HCT116 (cell line): ENCODE measurements at regions not wholly inside any gene's neighbourhood (a gene's known extent, or its start where the extent isn't known, plus 50 kb on each side); places are given as distances from the start of the nearest gene placed in this dataset.

ENCODE experiments used
- ATAC-seq: fragments of 200-7000 bp; cut with Tn5 transposase; 2 replicates; pipeline ENCODE4 v1.9.1; 2020; ENCODE audit warnings: mild to moderate bottlenecking, moderate library complexity
- BruUV-seq: library from RNA; stranded (reverse); fragments of 400-500 nt; replicated peaks from 2 replicates; lab custom pipeline; 2021; lab: Mats Ljungman, UMichigan
- CTCF ChIA-PET: fragments of 300-600 bp; sonication (Branson Sonifier 250); formaldehyde crosslinking; loops from one replicate; lab custom pipeline; 2021; ENCODE audit warnings: antibody characterized with exemption; lab: Charles Lee
- POLR2A ChIA-PET: fragments of 300-600, 350-600 bp; sonication (Branson Sonifier 250); formaldehyde crosslinking; loops from one replicate; lab custom pipeline; 2021; ENCODE audit warnings: antibody characterized with exemption; lab: Charles Lee
- RAD21 ChIA-PET, 2 experiments: fragments of 300-600 bp; sonication (Branson Sonifier 250); formaldehyde crosslinking; loops; one replicate each; lab custom pipeline; 2023; ENCODE audit warnings: low total read pairs in 2 of 2; ENCODE audit not compliant: uncharacterized antibody in 2 of 2, unreplicated experiment in 2 of 2, low non-redundant PET in 1 of 2; lab: Charles Lee
- DNase-seq: peaks from one replicate; pipeline ENCODE4 v3.0.0-alpha.2; 2010; ENCODE audit warnings: low read depth, low spot score
- H2AFZ ChIP-seq: fragments of 200-600 bp; shearing (Covaris generic), sonication (generic); 2 replicates; pipeline ENCODE4 v1.6.1; 2017; ENCODE audit warnings: low read depth, mixed run types, mixed read lengths, antibody characterized with exemption, low read length; ENCODE audit not compliant: poor library complexity, severe bottlenecking
- H3K27ac ChIP-seq: 2 replicates; pipeline ENCODE4 v1.5.1; 2012; ENCODE audit warnings: low read depth, low read length
- H3K27me3 ChIP-seq: fragments of 200-600 bp; sonication (generic); 2 replicates; pipeline ENCODE4 v1.6.1; 2016; ENCODE audit warnings: mixed run types, low read length, mixed read lengths; ENCODE audit not compliant: insufficient read depth
- H3K36me3 ChIP-seq, 2 experiments: fragments of 200-500 bp in 1 of 2; fragments of 200-600 bp in 1 of 2; sonication (Bioruptor generic) in 1 of 2; sonication (generic) in 1 of 2; 2 replicates each; pipeline versions ENCODE4 v1.5.1 to v1.6.1; 2014 to 2016; ENCODE audit warnings: low read length in 2 of 2, inconsistent platforms in 1 of 2, mixed read lengths in 1 of 2, mixed run types in 1 of 2; ENCODE audit not compliant: insufficient read depth in 2 of 2, control insufficient read depth in 1 of 2
- H3K4me1 ChIP-seq, 2 experiments: fragments of 200-600 bp in 1 of 2; sonication (generic) in 1 of 2; 2 replicates each; pipeline versions ENCODE4 v1.5.1 to v1.6.1; 2012 to 2017; ENCODE audit warnings: low read length in 2 of 2, inconsistent platforms in 1 of 2, mild to moderate bottlenecking in 1 of 2, mixed read lengths in 1 of 2, mixed run types in 1 of 2, moderate library complexity in 1 of 2; ENCODE audit not compliant: insufficient read depth in 2 of 2, control insufficient read depth in 1 of 2
- H3K4me2 ChIP-seq: fragments of 200-600 bp; sonication (generic); 2 replicates; pipeline ENCODE4 v1.6.1; 2017; ENCODE audit warnings: mixed run types, low read length, mixed read lengths
- H3K4me3 ChIP-seq, 2 experiments: fragments of 200-600 bp in 1 of 2; sonication (generic) in 1 of 2; replicated peaks in 1 of 2; 2 replicates each; pipeline ENCODE4 v1.5.1; 2011 to 2016; ENCODE audit warnings: low read length in 2 of 2, control low read depth in 1 of 2, low read depth in 1 of 2, mild to moderate bottlenecking in 1 of 2, mixed read lengths in 1 of 2, mixed run types in 1 of 2
- H3K79me2 ChIP-seq: fragments of 200-600 bp; sonication (generic); 2 replicates; pipeline ENCODE4 v1.6.1; 2017; ENCODE audit warnings: mild to moderate bottlenecking, mixed run types, low read length, moderate library complexity, mixed read lengths; ENCODE audit not compliant: insufficient read depth
- H3K9ac ChIP-seq: fragments of 200-600 bp; sonication (generic); 2 replicates; pipeline ENCODE4 v1.6.1; 2016; ENCODE audit warnings: low read length, mixed read lengths
- H3K9me2 ChIP-seq: fragments of 200-600 bp; sonication (generic), shearing (Covaris generic); 2 replicates; pipeline ENCODE4 v1.6.1; 2017; ENCODE audit warnings: mixed run types, mild to moderate bottlenecking, moderate library complexity; ENCODE audit not compliant: insufficient read depth
- H3K9me3 ChIP-seq, 2 experiments: fragments of 200-500 bp in 1 of 2; fragments of 200-600 bp in 1 of 2; sonication (Bioruptor generic) in 1 of 2; sonication (generic) in 1 of 2; 2 replicates each; pipeline ENCODE4 v1.6.1; 2014 to 2017; ENCODE audit warnings: low read length in 2 of 2, mixed read lengths in 2 of 2, inconsistent platforms in 1 of 2, low read depth in 1 of 2, mild to moderate bottlenecking in 1 of 2, mixed run types in 1 of 2, moderate library complexity in 1 of 2; ENCODE audit not compliant: control insufficient read depth in 1 of 2, insufficient read depth in 1 of 2
- H4K20me1 ChIP-seq: fragments of 200-600 bp; sonication (generic), shearing (Covaris generic); 2 replicates; pipeline ENCODE4 v1.6.1; 2017; ENCODE audit warnings: mixed run types, mild to moderate bottlenecking, moderate library complexity; ENCODE audit not compliant: insufficient read depth
- ATF3 ChIP-seq: IDR thresholded peaks from 2 replicates; pipeline ENCODE4 v1.6.1; 2012
- CBX3 ChIP-seq: IDR thresholded peaks from 2 replicates; pipeline ENCODE4 v1.6.1; 2012; ENCODE audit warnings: low read depth
- CEBPB ChIP-seq: IDR thresholded peaks from 2 replicates; pipeline ENCODE4 v1.6.1; 2012; ENCODE audit warnings: low read depth
- EGR1 ChIP-seq: IDR thresholded peaks from 2 replicates; pipeline ENCODE4 v1.6.1; 2012; ENCODE audit warnings: low read depth
- EZH2 ChIP-seq: fragments of 200-600 bp; sonication (generic); IDR thresholded peaks from 2 replicates; pipeline ENCODE4 v1.6.1; 2017; ENCODE audit warnings: antibody characterized with exemption, mixed run types
- JUND ChIP-seq: IDR thresholded peaks from 2 replicates; pipeline ENCODE4 v1.6.1; 2012
- MAX ChIP-seq: IDR thresholded peaks from 2 replicates; pipeline ENCODE4 v1.6.1; 2012
- POLR2A ChIP-seq: IDR thresholded peaks from 2 replicates; pipeline ENCODE4 v1.7.0; 2011; ENCODE audit warnings: borderline replicate concordance; ENCODE audit not compliant: insufficient read depth, insufficient read length; ENCODE audit errors: extremely low read depth
- POLR2AphosphoS5 ChIP-seq: IDR thresholded peaks from 2 replicates; pipeline ENCODE4 v1.6.1; 2011; ENCODE audit warnings: mild to moderate bottlenecking, low read depth, low read length, moderate library complexity
- RAD21 ChIP-seq: IDR thresholded peaks from 2 replicates; pipeline ENCODE4 v1.6.1; 2012; ENCODE audit warnings: low read depth, mild to moderate bottlenecking
- REST ChIP-seq: IDR thresholded peaks from 2 replicates; pipeline ENCODE4 v1.6.1; 2012; ENCODE audit warnings: low read depth
- SP1 ChIP-seq: IDR thresholded peaks from 2 replicates; pipeline ENCODE4 v1.6.1; 2012; ENCODE audit warnings: low read depth
- YY1 ChIP-seq: IDR thresholded peaks from 2 replicates; pipeline ENCODE4 v1.6.1; 2011; ENCODE audit warnings: low read length, low read depth, moderate library complexity, mild to moderate bottlenecking; ENCODE audit not compliant: insufficient replicate concordance; ENCODE audit errors: extremely low read depth
- ZFX ChIP-seq: fragments of 450-650 bp; IDR thresholded peaks from 2 replicates; pipeline ENCODE4 v1.6.1; 2017
- ZNF274 ChIP-seq: fragments of 200-500 bp; sonication (Bioruptor generic); IDR thresholded peaks from 2 replicates; pipeline ENCODE4 v1.6.1; 2014; ENCODE audit warnings: mild to moderate bottlenecking, low read depth, low read length, inconsistent platforms
- intact Hi-C: fragments of 100-400 bp; cut with micrococcal nuclease; formaldehyde crosslinking; loops from 2 replicates; pipeline ENCODE4 v1.10.0; 2022

GRCh38 chr7:66413379-66414114 lies 208.4 kb downstream of the TPST1 start:
- no peaks in the 10 kb centered on the region for H3K9me3 ChIP-seq
- ATAC-seq: no peak
- H3K9ac ChIP-seq: no peak overlapping the region
- intact Hi-C loops: no loop called here
- no peaks in the 10 kb centered on the region for H3K36me3 ChIP-seq
- H3K4me2 ChIP-seq: no peak overlapping the region
- POLR2A ChIA-PET: no interaction called here
- TF ChIP-seq YY1 (no peak), ZFX (no peak), EZH2 (no peak), CBX3 (no peak)
- TF ChIP-seq, all 23 proteins: peak for 0
- Histone ChIP-seq H3K4me1 (no peaks in the 10 kb centered on the region), H3K9me2 (no peaks in the 10 kb centered on the region), H3K4me3 (no peak overlapping the region), H3K27me3 (no peaks in the 10 kb centered on the region), H3K79me2 (no peaks in the 10 kb centered on the region), H2AFZ (no peak overlapping the region), H4K20me1 (no peaks in the 10 kb centered on the region), H3K27ac (no peak overlapping the region)
- DNase-seq: no peak
- BruUV-seq: no TSS peak
- ChIA-PET RAD21 (no interaction called here), CTCF (no interaction called here)

DNA sequence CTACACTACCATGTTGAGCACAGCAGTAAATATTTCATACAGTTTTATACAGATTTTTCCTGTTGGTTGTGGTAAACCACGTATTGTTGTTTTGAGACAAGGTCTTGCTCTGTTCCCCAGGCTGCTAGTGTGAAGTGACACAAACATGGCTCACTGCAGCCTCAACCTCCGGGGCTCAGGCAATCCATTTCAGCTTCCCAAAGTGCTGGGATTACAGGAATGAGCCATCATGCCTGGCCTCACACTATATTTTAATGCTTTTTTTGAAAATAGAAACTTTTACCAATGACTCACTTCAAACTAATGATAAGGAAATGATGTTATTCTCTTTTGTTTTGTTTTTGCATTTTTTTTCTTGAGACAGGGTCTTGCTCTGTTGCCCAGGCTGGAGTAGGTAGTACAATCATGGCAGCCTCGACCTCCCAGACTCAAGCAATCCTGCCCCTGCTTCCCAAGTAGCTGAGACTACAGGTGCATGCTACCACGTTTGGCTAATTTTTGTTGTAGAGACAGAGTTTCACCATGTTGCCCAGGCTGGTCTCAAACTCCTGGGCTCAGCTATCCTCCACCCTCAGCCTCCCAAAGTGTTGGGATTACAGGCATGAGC lies 210.6 kb downstream of the TPST1 start:
- H3K9ac ChIP-seq: no peak overlapping the region
- H3K36me3 ChIP-seq: no peaks in the 10 kb centered on the region
- no peak overlapping the region for H3K4me3 ChIP-seq
- no peaks in the 10 kb centered on the region for H3K9me3 ChIP-seq
- H3K27ac ChIP-seq: no peak overlapping the region
- H3K27me3 ChIP-seq: no peaks in the 10 kb centered on the region
- BruUV-seq: no TSS peak
- intact Hi-C loops: no loop called here
- H3K4me1 ChIP-seq: no peaks in the 10 kb centered on the region
- DNase-seq (no peak), ATAC-seq (no peak)
- H3K79me2 ChIP-seq: no peaks in the 10 kb centered on the region
- no peaks in the 10 kb centered on the region for H4K20me1 ChIP-seq
- no peaks in the 10 kb centered on the region for H3K9me2 ChIP-seq
- RAD21 ChIA-PET: no interaction called here
- H3K4me2 ChIP-seq: no peak overlapping the region
- POLR2A ChIA-PET: no interaction called here
- no peak overlapping the region for H2AFZ ChIP-seq
- CTCF ChIA-PET: no interaction called here
- TF ChIP-seq JUND (no peak), EGR1 (no peak), ATF3 (no peak), CEBPB (no peak), MAX (no peak), SP1 (no peak), ZNF274 (no peak), POLR2AphosphoS5 (no peak), RAD21 (no peak), CBX3 (no peak), POLR2A (no peak), REST (no peak)
